NCI-H1417 treated with DMSO at 0.1 percent for 48 hours (cell line): ENCODE measurements at regions not wholly inside any gene's neighbourhood (a gene's known extent, or its start where the extent isn't known, plus 50 kb on each side); places are given as distances from the start of the nearest gene placed in this dataset.

Source experiments
- DNase-seq: peaks from one replicate; lab custom pipeline; 2025; lab: John Stamatoyannopoulos, UW

DNA sequence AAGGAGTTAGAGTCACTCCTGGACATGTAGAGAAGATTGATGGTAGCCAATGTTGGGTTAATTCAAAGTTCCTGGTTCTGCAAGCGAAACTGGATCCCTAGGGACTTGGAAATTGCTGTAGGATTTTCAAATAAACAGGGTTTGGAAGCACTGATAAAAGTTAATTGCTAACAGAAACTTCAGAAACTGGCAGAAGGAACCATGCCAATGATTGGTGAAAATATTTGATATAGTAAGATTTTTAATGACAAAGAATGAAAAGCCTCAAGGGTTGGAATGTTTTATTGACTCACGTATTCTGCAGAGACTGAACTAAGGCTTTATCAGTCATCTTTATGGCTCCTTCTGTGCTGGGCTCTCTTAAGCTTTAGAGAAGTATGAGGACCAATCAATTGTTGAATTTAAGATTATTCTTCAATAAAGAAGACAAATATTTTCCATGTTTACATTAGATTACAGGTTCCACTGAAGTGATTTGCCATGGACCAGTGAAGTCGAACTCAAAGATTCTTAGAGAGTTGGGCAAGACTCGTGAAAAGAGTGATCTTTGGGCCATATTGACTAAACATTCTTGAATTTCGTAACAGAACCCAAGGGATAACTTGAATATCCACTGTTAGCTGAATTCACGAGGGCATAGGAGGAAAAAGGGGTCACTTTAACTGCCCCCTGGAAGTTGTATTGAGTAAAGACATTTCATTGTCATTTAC is 371.4 kb downstream of the HDGFL1 start:
- no peak for DNase-seq

DNA sequence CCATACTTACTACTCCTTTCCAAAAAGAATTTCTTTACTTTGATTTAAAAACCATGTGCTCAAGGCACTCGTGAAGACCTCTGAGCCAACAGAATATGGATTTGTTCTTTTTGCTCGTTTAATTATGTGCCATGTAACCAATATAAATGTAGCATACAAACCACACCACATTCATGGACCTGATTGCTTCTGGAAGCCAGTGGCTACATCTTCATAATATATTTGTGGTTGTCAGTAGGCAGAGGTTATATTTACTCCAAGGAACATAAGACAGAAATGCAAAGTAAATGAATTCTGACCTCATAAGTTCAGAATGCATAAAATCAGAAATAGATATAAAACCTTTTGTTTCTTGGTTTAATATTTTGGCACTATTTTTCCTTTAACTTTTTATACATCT is 373.0 kb downstream of the HDGFL1 start:
- DNase-seq = no peak

DNA sequence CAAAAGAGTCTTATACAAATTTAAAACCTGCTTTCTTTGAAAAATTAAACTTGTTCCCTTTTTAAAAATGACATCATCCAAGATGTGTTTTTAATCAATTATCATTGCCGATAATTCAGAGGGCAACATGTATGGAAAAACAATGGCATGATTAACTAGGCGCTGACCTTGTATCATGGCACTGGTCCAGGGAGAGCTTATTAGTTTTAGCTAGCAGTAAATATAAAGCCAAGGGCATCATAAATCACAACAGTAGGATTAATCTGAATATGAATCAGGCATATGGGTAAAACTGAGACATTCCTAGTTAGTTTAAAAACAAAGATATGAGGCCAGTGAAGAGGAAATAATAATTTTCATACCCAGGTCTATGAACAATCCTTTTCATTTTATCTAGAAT is 374.0 kb downstream of the HDGFL1 start:
- no peak for DNase-seq

DNA sequence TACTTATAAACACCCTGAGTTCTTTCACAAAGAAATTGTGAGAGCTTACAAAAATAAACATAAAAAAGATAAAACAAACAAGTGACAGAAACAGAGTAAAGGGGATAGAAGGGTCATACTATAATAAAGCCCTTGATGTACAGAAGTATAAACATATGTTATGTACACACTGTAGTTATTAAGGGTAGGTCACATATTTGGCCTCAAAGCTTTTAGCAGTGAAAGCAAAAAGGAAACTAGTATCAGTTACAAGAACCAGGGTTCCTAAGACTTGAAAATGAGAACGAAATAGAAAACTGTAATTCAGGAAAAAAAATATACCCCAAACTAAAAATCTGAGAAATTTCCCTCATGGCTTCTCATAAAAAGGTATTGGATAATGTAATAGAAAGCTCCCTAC is 380.6 kb downstream of the HDGFL1 start:
- no peak for DNase-seq

DNA sequence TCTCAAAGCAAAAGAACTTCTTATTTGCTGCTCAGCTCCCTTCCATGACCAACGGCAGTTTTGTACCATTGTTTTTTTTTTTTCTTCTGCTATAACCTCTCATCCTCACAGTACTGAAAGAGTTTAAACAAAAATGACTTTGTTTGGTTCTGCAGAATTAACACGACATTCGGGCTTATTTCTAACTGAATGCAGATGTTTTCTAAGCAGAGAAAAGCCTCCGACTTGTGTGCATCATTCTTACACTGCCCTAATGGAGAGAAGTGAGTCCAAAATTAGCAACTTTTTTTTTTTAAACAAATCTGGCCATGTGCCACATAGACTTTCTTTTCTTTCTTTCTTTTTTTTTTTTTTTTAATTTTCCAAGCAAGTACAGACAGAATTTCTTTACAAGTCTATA is 382.7 kb downstream of the HDGFL1 start:
- no peak for DNase-seq

DNA sequence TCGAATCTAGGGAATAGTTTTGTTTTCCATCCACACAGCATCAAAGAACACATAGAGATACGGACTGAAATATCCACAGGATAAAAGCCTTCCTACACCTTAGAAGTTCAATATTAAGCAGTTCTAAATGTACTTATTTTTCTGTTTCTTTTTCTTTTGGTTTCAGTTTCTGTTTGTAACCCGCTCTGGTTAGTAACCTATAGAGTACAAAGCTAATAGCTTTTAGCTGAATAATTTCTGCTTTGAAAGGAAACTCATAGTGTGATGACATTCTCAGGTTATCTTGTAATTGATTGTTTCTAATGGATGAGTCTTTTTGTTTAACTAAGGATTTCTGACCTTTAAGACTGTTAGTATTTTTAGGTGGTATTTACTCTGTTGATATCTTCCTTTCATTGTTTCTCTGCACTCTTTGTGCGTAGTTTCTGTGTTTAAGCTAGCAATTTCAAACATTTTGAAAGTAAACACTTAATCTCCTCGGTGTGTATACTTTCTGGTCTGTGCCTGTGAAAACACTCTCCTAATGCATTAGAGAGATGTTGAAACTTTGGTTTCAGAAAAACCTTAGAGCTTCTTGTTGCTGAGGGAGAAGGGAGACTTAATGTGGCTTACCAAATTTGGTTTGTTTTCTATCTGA is 385.5 kb downstream of the HDGFL1 start:
- no peak for DNase-seq

DNA sequence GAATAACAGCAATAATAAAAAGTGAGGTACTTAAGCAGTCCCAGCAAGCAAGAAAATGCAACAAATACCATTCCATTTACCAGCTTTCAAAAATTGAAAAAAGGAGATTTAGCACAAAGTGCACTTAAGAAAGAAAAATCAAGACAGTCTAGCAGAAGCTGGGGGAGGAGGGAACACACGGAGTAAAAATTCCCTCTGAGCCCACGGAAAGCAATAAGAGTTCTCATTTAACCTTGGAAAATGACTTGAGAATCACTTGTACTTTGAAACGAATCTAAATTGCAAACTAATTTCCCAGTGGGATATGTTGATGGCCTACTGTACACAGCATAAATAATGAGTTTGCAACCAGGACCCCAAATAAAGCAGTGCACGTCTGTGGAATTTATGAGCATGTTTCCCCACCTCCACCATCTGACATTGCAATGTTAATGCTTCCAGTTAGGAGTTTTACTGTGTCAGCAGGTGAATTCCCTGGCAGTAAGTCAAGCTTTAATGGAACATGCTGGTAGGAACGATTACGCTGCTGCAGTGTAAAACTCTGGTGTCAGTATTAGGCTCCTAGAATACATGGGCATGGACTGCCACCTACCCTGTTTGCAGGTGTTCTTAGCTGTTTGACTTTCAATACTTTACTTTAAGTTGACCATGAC is 386.8 kb downstream of the HDGFL1 start:
- no peak for DNase-seq

DNA sequence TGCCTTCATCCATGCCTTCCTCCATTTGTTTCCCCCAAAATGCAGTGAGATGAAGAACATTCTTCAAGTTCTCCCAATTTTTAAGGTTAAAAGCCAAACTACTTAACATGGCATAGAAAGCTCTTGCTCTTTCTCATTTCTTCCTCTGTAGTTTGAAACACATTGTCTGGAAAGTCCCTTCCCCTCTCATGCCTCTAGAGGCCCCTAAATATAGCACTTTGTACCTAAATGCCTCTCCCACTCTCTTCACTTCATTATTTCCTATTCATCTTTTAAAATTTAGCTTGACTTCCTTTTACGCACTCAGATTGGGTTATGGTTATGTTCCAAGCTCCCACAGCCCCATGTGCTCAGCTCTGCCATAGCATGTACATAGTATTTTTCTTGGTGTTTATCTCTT is 389.3 kb downstream of the HDGFL1 start:
- no peak for DNase-seq

DNA sequence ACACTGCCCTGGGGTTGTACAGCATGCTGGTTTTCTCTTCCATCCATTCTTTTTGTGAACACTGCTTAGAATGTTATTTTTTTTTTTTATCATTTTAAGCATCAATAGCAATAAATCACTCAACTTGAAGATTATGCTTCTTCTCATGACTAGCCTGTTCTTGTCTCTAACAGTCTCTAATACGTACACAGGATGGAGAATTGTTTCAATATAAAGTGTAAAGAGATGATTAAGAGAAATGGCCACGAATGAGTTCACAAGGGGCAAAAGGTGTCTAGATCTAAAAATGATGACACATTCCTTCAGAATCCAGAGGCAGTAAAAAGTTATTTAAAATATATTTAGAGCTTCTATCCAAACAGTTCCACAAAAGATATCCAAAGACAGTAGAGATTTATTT is 390.2 kb downstream of the HDGFL1 start:
- no peak for DNase-seq

DNA sequence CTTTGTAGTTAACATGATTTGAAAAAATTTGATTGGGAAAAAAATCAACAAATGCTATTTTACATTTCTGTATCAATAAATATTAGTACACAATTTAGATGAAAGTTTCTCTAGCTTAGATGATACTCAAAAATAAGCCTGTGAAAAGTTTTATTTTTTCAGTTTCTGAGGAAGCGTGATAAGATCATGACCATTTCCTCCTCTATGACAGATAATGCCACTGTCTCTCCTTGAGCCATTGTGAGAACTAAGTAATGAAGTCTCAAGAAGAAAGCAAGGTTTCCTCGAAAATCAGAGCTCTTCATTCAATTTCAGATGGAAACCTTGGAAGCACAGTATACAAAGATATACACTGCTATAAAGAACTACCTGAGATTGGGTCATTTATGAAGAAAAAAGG is 395.0 kb downstream of the HDGFL1 start:
- no peak for DNase-seq

DNA sequence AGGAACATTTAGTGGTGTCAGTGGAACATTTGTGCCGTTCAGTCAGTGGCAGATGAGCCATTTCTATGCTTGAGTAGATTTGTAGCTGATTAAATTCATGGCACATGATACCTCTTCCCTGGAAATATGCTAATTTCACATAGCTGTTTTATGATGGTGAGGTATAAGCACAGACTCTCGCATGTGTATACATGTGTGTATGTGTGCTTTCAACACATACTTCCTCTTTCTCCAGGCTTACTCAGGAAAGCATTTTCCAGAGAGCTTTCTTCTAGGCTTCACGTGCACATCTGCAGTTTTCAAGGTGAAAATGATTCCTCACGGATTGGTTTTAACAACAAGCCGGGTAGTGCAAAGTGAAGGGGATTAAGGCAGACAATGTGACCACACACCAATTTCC is 396.5 kb downstream of the HDGFL1 start:
- no peak for DNase-seq

DNA sequence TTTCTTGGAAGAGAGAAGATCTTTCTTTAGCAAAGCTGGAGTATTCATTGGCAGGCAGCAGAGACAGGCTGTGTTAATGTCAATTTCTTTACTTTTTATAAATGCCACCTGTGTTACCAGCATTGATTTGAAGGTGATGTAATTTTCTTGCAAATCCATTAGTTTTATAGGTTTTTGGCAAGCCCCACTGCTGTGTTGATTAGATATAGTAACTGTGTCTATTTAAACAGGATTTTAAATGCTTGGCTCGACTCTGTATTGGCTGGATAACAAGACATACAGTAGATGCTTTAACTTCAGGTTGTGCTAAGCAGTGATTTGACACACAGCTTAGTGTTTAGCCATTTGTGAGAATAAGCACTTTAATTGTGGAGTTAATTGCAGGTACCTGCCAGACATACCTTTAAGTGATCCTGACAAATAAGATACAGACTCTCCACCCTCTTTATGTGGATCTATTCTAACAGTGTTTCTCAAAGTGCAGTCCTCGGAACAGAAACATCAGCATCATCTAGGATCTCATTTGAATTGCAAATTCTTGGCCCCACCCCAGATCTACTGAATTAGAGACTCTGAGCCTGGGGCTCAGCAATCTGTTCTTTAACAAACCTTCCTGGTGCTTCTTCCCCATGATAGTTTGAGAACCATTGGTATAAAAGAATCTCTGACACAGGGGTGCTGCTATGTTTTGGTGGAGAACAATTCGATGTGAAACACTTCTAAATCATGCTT is 397.5 kb downstream of the HDGFL1 start:
- DNase-seq = no peak

DNA sequence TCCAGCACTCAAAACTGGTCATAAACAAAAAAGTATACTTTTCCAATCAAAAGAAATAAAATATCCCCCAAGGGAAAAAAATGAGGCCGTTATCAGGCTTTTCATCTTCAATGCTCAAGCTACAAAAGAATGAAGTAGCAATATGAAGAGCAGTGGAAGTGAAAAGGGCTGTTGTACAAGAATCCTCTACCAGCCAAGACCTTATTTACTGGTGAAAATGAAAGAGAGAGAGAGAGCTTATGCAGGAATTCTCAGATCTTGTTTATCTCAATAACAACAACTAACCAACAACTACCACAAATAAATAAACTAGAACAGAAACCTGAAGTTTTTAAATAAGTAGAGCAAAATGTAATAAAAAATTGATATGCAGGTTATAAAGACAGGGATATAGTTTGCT is 400.6 kb downstream of the HDGFL1 start:
- DNase-seq = no peak

DNA sequence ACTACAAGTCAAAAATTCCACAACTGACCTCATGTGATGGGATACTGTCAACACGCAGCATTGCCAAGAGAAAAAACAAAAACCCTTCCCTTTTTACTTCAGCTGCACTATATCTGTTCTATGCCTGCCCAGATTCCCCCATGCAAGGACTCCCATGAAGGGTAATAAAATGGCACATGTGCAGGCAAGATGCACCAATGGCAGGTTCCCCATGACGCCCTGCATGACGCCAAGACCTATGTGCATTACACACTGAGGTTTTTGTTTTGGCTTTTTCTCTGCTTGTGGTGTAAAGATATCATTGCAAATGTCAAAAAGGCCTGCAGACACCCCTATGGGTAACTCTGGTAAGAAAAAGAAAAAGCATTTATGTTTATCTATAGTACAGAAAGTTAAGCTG is 403.4 kb downstream of the HDGFL1 start:
- DNase-seq = no peak

DNA sequence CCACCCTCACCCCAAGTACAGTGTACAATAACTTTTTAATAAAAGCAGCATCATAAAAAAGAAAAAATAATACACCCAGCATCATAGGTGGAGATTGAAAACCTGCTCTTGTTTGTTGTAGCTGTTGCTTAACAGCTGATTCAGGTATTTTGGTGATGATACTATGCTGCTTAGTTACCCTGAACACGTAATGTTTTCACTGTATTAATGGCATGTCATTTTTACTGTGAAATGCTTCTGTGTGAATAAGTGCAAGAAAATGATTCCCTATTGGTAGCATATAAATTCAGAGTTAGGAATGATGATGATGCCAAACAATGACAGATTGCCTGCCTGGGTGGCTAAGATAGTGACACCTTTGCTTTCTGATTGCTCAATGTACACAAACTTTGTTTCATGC is 405.7 kb downstream of the HDGFL1 start:
- DNase-seq = no peak

DNA sequence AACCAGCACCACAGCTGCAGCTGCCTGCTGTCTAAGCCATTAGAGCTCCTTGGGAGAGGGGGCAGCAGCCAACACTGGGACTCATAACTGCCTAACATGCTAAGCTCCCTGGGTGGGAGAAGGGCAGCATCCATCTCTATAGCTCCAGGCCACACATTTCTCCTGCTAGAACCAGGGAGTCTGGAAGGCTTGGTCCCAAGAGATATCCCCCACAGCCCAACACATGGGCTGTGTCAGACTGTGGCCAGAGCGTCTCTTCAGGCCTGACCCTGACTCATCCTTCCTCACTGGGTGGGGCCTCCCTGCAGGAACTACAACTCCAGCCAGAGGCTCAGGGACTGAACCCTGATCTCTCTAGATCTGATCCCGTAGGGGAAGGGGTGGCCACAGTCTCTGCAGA is 411.1 kb downstream of the HDGFL1 start:
- DNase-seq = no peak

DNA sequence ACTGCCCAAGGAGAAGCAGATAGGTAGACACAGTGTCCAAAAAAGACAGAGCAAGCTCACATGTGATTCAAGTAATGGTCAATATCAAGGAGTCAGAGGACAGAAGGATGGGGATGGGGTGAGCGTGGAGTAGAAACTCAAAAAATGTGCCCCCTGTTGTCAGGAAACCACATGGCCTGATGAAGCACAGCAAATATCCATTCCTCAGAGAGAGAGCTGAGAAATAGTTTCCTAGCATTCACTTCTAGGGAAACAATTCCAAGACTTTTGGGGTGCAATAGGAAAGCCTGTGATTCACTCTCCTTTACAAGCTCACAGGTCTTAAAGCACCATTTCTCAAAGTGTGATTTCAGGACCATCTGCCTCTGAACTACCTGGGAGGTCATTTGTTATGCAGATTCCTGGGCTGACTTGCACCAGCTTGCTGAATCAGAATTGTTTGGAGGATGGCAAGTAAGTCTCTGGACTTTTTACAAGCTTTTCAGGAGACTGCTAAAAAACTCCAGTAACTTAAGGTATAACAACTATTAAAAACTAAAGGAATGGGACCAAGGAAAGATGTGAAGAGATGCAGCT is 432.8 kb downstream of the HDGFL1 start:
- no peak for DNase-seq

DNA sequence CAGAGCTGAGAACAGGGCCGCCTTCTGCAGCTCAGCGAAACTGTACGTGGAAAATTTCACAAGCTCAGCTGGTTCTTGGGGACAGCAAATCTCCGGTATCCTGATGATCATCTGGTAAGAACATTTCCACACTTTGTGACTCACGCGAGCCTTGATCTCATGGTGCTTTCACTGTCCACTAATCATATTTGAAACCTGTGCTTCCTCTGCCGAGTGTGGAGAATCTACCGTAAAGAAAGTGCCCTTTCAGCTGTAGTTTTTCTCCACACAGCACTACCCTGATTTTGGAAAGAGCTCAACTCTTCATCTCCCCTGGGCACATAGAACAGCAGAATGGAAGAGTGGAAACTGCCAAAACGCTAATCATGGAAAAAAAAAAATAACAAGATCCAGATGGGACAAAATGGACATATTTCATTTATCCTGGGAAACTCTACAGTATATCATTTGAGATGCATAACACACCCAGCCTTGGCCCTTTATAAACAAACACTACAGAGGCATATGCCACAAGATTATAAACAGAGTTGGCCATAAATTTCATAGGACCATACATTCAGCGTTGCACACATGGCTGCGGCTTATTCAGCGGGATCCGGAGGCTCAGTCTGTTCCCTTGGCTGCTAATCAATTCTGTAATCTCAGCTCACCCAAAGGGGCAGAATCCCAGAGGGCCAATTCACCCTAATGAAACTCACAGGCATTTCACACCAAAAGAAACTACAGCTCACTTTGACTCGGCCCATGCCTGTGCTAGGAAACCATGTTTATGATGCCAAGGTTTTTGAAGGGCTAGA is 434.5 kb downstream of the HDGFL1 start:
- no peak for DNase-seq

DNA sequence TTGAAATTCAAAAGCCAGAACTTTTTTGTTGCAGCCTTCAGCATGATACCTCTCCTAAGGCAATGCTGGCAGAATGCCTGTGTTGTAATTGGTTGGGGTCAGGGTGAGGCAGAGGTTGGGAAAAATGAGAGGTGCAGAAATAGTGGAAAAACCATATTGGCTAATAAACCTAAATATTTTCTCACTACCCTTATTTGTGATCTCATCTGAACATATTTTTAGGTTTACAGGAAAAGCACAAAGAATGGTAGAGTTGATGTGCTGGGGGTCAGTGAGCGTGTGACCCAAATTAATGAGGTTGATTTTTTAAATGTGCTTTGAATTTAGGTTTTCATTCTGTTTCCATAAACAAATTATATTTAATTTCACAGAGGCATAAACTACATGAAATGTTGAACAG is 437.3 kb downstream of the HDGFL1 start:
- DNase-seq = no peak

DNA sequence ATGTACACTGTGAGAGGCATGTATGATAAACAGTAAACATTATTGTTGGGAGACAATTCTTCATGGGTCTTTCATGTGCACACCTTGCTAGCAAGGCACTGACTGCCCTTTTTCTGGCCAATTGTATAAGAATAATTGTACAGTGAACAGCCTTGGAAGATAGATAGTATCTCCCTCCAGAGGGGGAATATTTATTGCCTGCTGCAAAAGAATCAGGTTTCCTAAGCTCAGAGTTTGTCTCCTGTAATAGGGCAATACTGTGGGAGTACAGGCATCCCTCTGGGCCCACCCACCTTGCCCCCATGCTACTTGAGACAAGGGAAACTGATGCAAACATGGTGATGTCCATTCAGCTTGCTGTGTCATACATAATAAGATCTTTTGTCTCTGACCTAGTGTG is 442.2 kb downstream of the HDGFL1 start:
- no peak for DNase-seq

DNA sequence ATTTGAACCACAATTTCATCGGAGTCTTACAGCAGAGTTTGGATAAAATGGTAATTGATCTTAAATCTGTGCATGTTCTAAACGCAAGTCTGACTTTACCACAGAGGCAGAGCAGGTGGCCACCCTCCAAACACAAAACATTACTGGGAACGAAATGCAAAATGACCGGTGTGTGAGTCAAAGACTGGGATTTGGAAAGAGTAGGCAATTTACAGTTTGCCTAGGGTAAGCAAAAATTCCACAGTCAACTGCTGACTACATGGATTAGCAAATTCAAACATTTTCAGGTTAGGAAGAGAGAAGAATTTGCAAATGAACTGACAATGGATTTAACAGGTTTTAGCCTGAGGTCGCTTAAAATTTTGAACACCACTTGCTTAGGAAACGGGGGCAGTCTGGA is 444.4 kb downstream of the HDGFL1 start:
- no peak for DNase-seq

DNA sequence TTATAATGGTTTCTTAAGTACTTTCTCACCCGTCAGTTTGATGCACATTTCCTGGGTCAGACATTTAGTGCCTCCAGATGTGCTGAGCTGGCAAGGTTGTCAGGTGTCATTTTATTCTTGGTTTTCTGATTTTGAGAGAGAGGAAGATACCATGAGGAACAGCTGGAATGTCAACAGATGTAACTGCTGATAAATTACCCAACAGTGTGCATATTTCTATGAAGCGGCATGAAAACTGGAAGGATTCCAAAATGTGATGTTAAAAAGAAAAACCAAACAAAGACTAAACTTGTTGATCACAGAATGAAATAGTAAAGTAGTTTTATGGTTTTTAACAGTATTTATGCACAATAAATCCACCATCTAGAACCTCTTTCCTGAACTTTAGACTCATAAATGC is 447.3 kb downstream of the HDGFL1 start:
- DNase-seq = no peak
